ENCODE measurements at regions not wholly inside any gene's neighbourhood (a gene's known extent, or its start where the extent isn't known, plus 50 kb on each side); places are given as distances from the start of the nearest gene placed in this dataset.

DNA sequence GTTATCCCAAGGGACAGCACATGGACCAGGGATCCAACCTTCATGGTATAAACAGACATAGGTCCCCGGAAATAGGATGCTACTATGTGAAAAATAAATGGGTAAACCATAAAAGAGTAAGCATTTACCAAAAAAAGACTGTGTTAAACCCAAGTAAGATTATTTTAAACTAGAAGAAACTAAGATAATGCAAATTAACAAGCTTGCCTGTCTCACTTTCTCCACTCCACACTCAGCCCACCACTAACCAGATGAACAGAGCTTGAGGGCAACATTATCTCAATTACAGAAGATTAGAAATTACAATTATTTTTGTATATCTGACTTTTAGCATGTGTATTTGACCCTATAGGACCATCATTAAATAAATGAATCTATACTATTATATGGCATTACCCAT, 117.2 kb upstream of the CAV2 start:
- Histone ChIP-seq H3K4me2 (no peak overlapping the region), H4K20me1 (replicated peaks; ENCODE audit: insufficient read depth) (no peaks in the 10 kb centered on the region), H3F3A (replicated peaks; ENCODE audit: low read depth) (no peaks in the 10 kb centered on the region), H3K27me3 (ENCODE audit: insufficient read depth) (no peaks in the 10 kb centered on the region), H3K4me3 (no peak overlapping the region), H3K27ac (ENCODE audit: low read depth) (no peak overlapping the region), H3K4me1 (ENCODE audit: insufficient read depth) (peaks cover 11% of the 10 kb centered on the region), H3K36me3 (ENCODE audit: insufficient read depth) (no peaks in the 10 kb centered on the region), H2AFZ (no peak overlapping the region), H3K9me2 (ENCODE audit: insufficient read depth) (no peaks in the 10 kb centered on the region), H3K79me2 (replicated peaks; ENCODE audit: insufficient read depth) (no peaks in the 10 kb centered on the region)
- no peak for ATAC-seq
- TF ChIP-seq JUNB (IDR thresholded peaks at IDR 0.05; ENCODE audit: unreplicated experiment) (no peak), EZH2 (IDR thresholded peaks at IDR 0.05; ENCODE audit: low read depth, unreplicated experiment) (no peak), NANOG (IDR thresholded peaks at IDR 0.05; ENCODE audit: borderline replicate concordance) (no peak), CREB1 (CRISPR knock-in tag; IDR thresholded peaks at IDR 0.05; ENCODE audit: low read depth) (no peak), ZNF331 (CRISPR knock-in tag; IDR thresholded peaks at IDR 0.05; ENCODE audit: low read depth) (no peak), POLR2AphosphoS5 (IDR thresholded peaks at IDR 0.05; ENCODE audit: low read depth) (no peak), EZH2phosphoT487 (IDR thresholded peaks at IDR 0.05; ENCODE audit: unreplicated experiment) (no peak)
- TF ChIP-seq, protein P1, sequence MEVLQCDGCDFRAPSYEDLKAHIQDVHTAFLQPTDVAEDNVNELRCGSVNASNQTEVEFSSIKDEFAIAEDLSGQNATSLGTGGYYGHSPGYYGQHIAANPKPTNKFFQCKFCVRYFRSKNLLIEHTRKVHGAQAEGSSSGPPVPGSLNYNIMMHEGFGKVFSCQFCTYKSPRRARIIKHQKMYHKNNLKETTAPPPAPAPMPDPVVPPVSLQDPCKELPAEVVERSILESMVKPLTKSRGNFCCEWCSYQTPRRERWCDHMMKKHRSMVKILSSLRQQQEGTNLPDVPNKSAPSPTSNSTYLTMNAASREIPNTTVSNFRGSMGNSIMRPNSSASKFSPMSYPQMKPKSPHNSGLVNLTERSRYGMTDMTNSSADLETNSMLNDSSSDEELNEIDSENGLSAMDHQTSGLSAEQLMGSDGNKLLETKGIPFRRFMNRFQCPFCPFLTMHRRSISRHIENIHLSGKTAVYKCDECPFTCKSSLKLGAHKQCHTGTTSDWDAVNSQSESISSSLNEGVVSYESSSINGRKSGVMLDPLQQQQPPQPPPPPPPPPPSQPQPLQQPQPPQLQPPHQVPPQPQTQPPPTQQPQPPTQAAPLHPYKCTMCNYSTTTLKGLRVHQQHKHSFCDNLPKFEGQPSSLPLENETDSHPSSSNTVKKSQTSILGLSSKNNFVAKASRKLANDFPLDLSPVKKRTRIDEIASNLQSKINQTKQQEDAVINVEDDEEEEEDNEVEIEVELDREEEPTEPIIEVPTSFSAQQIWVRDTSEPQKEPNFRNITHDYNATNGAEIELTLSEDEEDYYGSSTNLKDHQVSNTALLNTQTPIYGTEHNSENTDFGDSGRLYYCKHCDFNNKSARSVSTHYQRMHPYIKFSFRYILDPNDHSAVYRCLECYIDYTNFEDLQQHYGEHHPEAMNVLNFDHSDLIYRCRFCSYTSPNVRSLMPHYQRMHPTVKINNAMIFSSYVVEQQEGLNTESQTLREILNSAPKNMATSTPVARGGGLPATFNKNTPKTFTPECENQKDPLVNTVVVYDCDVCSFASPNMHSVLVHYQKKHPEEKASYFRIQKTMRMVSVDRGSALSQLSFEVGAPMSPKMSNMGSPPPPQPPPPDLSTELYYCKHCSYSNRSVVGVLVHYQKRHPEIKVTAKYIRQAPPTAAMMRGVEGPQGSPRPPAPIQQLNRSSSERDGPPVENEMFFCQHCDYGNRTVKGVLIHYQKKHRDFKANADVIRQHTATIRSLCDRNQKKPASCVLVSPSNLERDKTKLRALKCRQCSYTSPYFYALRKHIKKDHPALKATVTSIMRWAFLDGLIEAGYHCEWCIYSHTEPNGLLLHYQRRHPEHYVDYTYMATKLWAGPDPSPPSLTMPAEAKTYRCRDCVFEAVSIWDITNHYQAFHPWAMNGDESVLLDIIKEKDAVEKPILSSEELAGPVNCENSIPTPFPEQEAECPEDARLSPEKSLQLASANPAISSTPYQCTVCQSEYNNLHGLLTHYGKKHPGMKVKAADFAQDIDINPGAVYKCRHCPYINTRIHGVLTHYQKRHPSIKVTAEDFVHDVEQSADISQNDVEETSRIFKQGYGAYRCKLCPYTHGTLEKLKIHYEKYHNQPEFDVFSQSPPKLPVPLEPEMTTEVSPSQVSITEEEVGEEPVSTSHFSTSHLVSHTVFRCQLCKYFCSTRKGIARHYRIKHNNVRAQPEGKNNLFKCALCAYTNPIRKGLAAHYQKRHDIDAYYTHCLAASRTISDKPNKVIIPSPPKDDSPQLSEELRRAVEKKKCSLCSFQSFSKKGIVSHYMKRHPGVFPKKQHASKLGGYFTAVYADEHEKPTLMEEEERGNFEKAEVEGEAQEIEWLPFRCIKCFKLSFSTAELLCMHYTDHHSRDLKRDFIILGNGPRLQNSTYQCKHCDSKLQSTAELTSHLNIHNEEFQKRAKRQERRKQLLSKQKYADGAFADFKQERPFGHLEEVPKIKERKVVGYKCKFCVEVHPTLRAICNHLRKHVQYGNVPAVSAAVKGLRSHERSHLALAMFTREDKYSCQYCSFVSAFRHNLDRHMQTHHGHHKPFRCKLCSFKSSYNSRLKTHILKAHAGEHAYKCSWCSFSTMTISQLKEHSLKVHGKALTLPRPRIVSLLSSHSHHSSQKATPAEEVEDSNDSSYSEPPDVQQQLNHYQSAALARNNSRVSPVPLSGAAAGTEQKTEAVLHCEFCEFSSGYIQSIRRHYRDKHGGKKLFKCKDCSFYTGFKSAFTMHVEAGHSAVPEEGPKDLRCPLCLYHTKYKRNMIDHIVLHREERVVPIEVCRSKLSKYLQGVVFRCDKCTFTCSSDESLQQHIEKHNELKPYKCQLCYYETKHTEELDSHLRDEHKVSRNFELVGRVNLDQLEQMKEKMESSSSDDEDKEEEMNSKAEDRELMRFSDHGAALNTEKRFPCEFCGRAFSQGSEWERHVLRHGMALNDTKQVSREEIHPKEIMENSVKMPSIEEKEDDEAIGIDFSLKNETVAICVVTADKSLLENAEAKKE (CRISPR knock-in tag; IDR thresholded peaks at IDR 0.05), result no peak
- TF ChIP-seq, protein P2, sequence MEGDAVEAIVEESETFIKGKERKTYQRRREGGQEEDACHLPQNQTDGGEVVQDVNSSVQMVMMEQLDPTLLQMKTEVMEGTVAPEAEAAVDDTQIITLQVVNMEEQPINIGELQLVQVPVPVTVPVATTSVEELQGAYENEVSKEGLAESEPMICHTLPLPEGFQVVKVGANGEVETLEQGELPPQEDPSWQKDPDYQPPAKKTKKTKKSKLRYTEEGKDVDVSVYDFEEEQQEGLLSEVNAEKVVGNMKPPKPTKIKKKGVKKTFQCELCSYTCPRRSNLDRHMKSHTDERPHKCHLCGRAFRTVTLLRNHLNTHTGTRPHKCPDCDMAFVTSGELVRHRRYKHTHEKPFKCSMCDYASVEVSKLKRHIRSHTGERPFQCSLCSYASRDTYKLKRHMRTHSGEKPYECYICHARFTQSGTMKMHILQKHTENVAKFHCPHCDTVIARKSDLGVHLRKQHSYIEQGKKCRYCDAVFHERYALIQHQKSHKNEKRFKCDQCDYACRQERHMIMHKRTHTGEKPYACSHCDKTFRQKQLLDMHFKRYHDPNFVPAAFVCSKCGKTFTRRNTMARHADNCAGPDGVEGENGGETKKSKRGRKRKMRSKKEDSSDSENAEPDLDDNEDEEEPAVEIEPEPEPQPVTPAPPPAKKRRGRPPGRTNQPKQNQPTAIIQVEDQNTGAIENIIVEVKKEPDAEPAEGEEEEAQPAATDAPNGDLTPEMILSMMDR (conservative IDR thresholded peaks at IDR 0.05; ENCODE audit: low read depth in 2 of 2), result no peak
- TF ChIP-seq, protein P3, sequence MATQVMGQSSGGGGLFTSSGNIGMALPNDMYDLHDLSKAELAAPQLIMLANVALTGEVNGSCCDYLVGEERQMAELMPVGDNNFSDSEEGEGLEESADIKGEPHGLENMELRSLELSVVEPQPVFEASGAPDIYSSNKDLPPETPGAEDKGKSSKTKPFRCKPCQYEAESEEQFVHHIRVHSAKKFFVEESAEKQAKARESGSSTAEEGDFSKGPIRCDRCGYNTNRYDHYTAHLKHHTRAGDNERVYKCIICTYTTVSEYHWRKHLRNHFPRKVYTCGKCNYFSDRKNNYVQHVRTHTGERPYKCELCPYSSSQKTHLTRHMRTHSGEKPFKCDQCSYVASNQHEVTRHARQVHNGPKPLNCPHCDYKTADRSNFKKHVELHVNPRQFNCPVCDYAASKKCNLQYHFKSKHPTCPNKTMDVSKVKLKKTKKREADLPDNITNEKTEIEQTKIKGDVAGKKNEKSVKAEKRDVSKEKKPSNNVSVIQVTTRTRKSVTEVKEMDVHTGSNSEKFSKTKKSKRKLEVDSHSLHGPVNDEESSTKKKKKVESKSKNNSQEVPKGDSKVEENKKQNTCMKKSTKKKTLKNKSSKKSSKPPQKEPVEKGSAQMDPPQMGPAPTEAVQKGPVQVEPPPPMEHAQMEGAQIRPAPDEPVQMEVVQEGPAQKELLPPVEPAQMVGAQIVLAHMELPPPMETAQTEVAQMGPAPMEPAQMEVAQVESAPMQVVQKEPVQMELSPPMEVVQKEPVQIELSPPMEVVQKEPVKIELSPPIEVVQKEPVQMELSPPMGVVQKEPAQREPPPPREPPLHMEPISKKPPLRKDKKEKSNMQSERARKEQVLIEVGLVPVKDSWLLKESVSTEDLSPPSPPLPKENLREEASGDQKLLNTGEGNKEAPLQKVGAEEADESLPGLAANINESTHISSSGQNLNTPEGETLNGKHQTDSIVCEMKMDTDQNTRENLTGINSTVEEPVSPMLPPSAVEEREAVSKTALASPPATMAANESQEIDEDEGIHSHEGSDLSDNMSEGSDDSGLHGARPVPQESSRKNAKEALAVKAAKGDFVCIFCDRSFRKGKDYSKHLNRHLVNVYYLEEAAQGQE (IDR thresholded peaks at IDR 0.05; ENCODE audit: unreplicated experiment), result no peak
- DNase-seq (ENCODE audit: low spot score), result no peak
- Mint-ChIP-seq H3K4me3 (no peak overlapping the region), H3K27me3 (ENCODE audit: insufficient read depth, low read depth, poor library complexity) (peaks cover 4% of the 10 kb centered on the region), H3K4me1 (peaks cover 12% of the 10 kb centered on the region), H3K27ac (no peak overlapping the region), H3K36me3 (ENCODE audit: low read depth) (no peaks in the 10 kb centered on the region), H3K9me3 (no peaks in the 10 kb centered on the region)

Data from GM23338 (cell line).